ENCODE measurements at regions not wholly inside any gene's neighbourhood (a gene's known extent, or its start where the extent isn't known, plus 50 kb on each side); places are given as distances from the start of the nearest gene placed in this dataset.
A peak's percentile ranks its signal among the peaks of the same experiment; 100 is the strongest.

- no peak for TF ChIP-seq MYC (CRISPR knock-in tag; IDR thresholded peaks at IDR 0.05; ENCODE audit: borderline replicate concordance)
- TF ChIP-seq, protein P1, sequence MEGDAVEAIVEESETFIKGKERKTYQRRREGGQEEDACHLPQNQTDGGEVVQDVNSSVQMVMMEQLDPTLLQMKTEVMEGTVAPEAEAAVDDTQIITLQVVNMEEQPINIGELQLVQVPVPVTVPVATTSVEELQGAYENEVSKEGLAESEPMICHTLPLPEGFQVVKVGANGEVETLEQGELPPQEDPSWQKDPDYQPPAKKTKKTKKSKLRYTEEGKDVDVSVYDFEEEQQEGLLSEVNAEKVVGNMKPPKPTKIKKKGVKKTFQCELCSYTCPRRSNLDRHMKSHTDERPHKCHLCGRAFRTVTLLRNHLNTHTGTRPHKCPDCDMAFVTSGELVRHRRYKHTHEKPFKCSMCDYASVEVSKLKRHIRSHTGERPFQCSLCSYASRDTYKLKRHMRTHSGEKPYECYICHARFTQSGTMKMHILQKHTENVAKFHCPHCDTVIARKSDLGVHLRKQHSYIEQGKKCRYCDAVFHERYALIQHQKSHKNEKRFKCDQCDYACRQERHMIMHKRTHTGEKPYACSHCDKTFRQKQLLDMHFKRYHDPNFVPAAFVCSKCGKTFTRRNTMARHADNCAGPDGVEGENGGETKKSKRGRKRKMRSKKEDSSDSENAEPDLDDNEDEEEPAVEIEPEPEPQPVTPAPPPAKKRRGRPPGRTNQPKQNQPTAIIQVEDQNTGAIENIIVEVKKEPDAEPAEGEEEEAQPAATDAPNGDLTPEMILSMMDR (CRISPR knock-in tag; IDR thresholded peaks at IDR 0.05) = no peak
- peak; percentile 56; the same call in 1 of the 2 replicates for TF ChIP-seq IRF2 (CRISPR knock-in tag; IDR thresholded peaks at IDR 0.05)
- TF ChIP-seq ZNF703 (CRISPR knock-in tag; IDR thresholded peaks at IDR 0.05; ENCODE audit: borderline replicate concordance) = no peak
- TF ChIP-seq THAP9 (CRISPR knock-in tag; IDR thresholded peaks at IDR 0.05; ENCODE audit: borderline replicate concordance) = no peak
- 0 out of 2 replicates have a peak, but pooled peaks have one; percentile 43 for TF ChIP-seq DPF2 (CRISPR knock-in tag; IDR thresholded peaks at IDR 0.05; ENCODE audit: borderline replicate concordance, low read depth)
- no peak for TF ChIP-seq MED8 (CRISPR knock-in tag; IDR thresholded peaks at IDR 0.05; ENCODE audit: insufficient replicate concordance)
- TF ChIP-seq ZFP36 (IDR thresholded peaks at IDR 0.05; ENCODE audit: borderline replicate concordance, low read depth, low read length, partially characterized antibody) = no peak
- TF ChIP-seq, protein P2, sequence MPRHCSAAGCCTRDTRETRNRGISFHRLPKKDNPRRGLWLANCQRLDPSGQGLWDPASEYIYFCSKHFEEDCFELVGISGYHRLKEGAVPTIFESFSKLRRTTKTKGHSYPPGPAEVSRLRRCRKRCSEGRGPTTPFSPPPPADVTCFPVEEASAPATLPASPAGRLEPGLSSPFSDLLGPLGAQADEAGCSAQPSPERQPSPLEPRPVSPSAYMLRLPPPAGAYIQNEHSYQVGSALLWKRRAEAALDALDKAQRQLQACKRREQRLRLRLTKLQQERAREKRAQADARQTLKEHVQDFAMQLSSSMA (CRISPR knock-in tag; IDR thresholded peaks at IDR 0.05) = no peak
- no peak for TF ChIP-seq CHD2 (IDR thresholded peaks at IDR 0.05; ENCODE audit: low read depth, low read length)
- no peak for TF ChIP-seq ZNF12 (CRISPR knock-in tag; IDR thresholded peaks at IDR 0.05)
- peak; percentile 54; the same call in 1 of the 2 replicates for TF ChIP-seq MIER3 (CRISPR knock-in tag; IDR thresholded peaks at IDR 0.05; ENCODE audit: borderline replicate concordance)
- TF ChIP-seq ZNF225 (CRISPR knock-in tag; IDR thresholded peaks at IDR 0.05) = no peak
- no peak for TF ChIP-seq TOPORS (CRISPR knock-in tag; IDR thresholded peaks at IDR 0.05)
- no peak for TF ChIP-seq SOX6 (IDR thresholded peaks at IDR 0.05)
- TF ChIP-seq SOX6 (CRISPR knock-in tag; IDR thresholded peaks at IDR 0.05) = peak; percentile 97
- no peak for TF ChIP-seq SALL2 (CRISPR knock-in tag; IDR thresholded peaks at IDR 0.05)
- TF ChIP-seq CENPBD1 (CRISPR knock-in tag; IDR thresholded peaks at IDR 0.05; ENCODE audit: borderline replicate concordance, low read depth) = no peak
- peak; percentile 66; the same call in 1 of the 2 replicates for TF ChIP-seq ZBED4 (CRISPR knock-in tag; IDR thresholded peaks at IDR 0.05; ENCODE audit: borderline replicate concordance)
- no peak for TF ChIP-seq FIP1L1 (IDR thresholded peaks at IDR 0.05; ENCODE audit: borderline replicate concordance, insufficient read depth, low read depth, low read length)
These were observed 98.9 kb downstream of the EOMES start (continued) for GRCh38 chr3:27623085-27623753.
